ENCODE measurements at regions not wholly inside any gene's neighbourhood (a gene's known extent, or its start where the extent isn't known, plus 50 kb on each side); places are given as distances from the start of the nearest gene placed in this dataset.

GRCh38 chr5:82641331-82642003 is 363.3 kb upstream of the RPS23 start:
- 34% methylated on average over 4 of the region's 4 CpGs for WGBS (ENCODE audit: missing lambda C conversion rate)
- no peak overlapping the region for H3K4me3 ChIP-seq
- POLR2A ChIA-PET: interaction anchor here (1.0 to 1.3 kb wide), 2 partner anchors 436 to 832 kb away, joined by 4 to 5 read pairs; partner anchors contain the start of genes TMEM167A and XRCC4
- ATAC-seq: peak; percentile 90 to 93
- TF ChIP-seq MAX (IDR thresholded peaks at IDR 0.05) (no peak), SMC3 (IDR thresholded peaks at IDR 0.05) (peak; percentile 86), CTCF (IDR thresholded peaks at IDR 0.05) (peak; percentile 83), BCL3 (IDR thresholded peaks at IDR 0.05) (no peak), CEBPB (IDR thresholded peaks at IDR 0.05) (peak; percentile 98 to 99), MYC (IDR thresholded peaks at IDR 0.05; ENCODE audit: borderline replicate concordance, low read length) (0 out of 2 replicates have a peak, but pooled peaks have one; percentile 29), MAFK (IDR thresholded peaks at IDR 0.05; ENCODE audit: partially characterized antibody) (peak; percentile 45), RAD21 (conservative IDR thresholded peaks at IDR 0.05 in 1 of 2, IDR thresholded peaks at IDR 0.05 in 1 of 2) (peak; percentile 78 to 85), HES2 (IDR thresholded peaks at IDR 0.05) (no peak)
- H3K4me1 ChIP-seq: peaks cover 8% of the 10 kb centered on the region; the same call in 2 of the 3 replicates
- H3K27ac ChIP-seq: 0 out of 6 replicates have a peak overlapping the region, but pooled peaks of 1 of the 2 experiments have one; percentile 5
- peak; percentile 97 for FAIRE-seq
- H3K9me3 ChIP-seq: no peaks in the 10 kb centered on the region
- CTCF ChIA-PET: interaction anchor here (0.6 to 2.6 kb wide), 20 partner anchors 9 to 919 kb away, joined by 3 to 11 read pairs (median 3); no protein-coding TSS in a partner anchor
- DNase-seq (ENCODE audit: low read depth in 1 of 2, low spot score in 1 of 2): peak; percentile 69 to 76
- H3K4me2 ChIP-seq: no peak overlapping the region

- no peak overlapping the region for H3K4me3 ChIP-seq
- WGBS (ENCODE audit: missing lambda C conversion rate): 37% methylated on average over 3 of the region's 3 CpGs
- no peak overlapping the region for H3K4me2 ChIP-seq
- no peaks in the 10 kb centered on the region for H3K9me3 ChIP-seq
- ChIA-PET CTCF (interaction anchor here (0.6 to 2.6 kb wide), 15 partner anchors 9 to 920 kb away, joined by 3 to 11 read pairs (median 3); no protein-coding TSS in a partner anchor), POLR2A (interaction anchor here (1.0 to 1.3 kb wide), 2 partner anchors 437 to 832 kb away, joined by 4 to 5 read pairs; partner anchors contain the start of genes TMEM167A and XRCC4)
- H3K4me1 ChIP-seq: peaks cover 13% of the 10 kb centered on the region
- ATAC-seq (peak; percentile 66 to 76; a peak in 5 of 6 replicates), DNase-seq (ENCODE audit: low read depth in 1 of 2, low spot score in 1 of 2) (no peak), FAIRE-seq (no peak)
- H3K27ac ChIP-seq: 0 out of 6 replicates have a peak overlapping the region, but pooled peaks of 1 of the 2 experiments have one; percentile 5
- TF ChIP-seq ZNF302 (CRISPR knock-in tag; IDR thresholded peaks at IDR 0.05) (no peak), FOXS1 (CRISPR knock-in tag; IDR thresholded peaks at IDR 0.05) (no peak), MAZ (IDR thresholded peaks at IDR 0.05; ENCODE audit: borderline replicate concordance, low read depth, low read length) (no peak), SMC3 (IDR thresholded peaks at IDR 0.05) (no peak), MAFK (IDR thresholded peaks at IDR 0.05; ENCODE audit: partially characterized antibody) (no peak), POLR2A (IDR thresholded peaks at IDR 0.05; ENCODE audit: low read length) (no peak)
These were observed 362.8 kb upstream of the RPS23 start for GRCh38 chr5:82640916-82641315.

- CTCF ChIA-PET: interaction anchor here (1.2 to 1.4 kb wide), 3 partner anchors 10 to 924 kb away, joined by 3 to 5 read pairs (median 4); no protein-coding TSS in a partner anchor
- Histone ChIP-seq H3K4me1 (peaks cover 23% of the 10 kb centered on the region), H3K27ac (peak overlapping the region in 1 of 2 experiments; percentile 30; a peak in 1 of 6 replicates), H3K9me3 (no peaks in the 10 kb centered on the region), H3K4me3 (no peak overlapping the region), H3K4me2 (no peak overlapping the region)
- DNase-seq (ENCODE audit: low read depth in 1 of 2, low spot score in 1 of 2): no peak
- POLR2A ChIA-PET: no interaction called here
- 76% methylated on average over 2 of the region's 2 CpGs for WGBS (ENCODE audit: missing lambda C conversion rate)
- no peak for FAIRE-seq
- no peak for ATAC-seq
- TF ChIP-seq ATOH8 (CRISPR knock-in tag; IDR thresholded peaks at IDR 0.05; ENCODE audit: low read depth) (no peak), EP300 (IDR thresholded peaks at IDR 0.05) (no peak), EHF (CRISPR knock-in tag; IDR thresholded peaks at IDR 0.05) (no peak), TFCP2L1 (CRISPR knock-in tag; IDR thresholded peaks at IDR 0.05) (no peak), NPAS2 (CRISPR knock-in tag; IDR thresholded peaks at IDR 0.05; ENCODE audit: borderline replicate concordance) (no peak), PHF8 (IDR thresholded peaks at IDR 0.05; ENCODE audit: borderline replicate concordance, low read depth) (no peak), GATA3 (IDR thresholded peaks at IDR 0.05; ENCODE audit: borderline replicate concordance) (no peak), RCOR1 (IDR thresholded peaks at IDR 0.05; ENCODE audit: low read depth, low read length) (no peak), USF2 (IDR thresholded peaks at IDR 0.05) (no peak)
These were observed 361.4 kb upstream of the RPS23 start for GRCh38 chr5:82639393-82640144.
